HEK293 (cell line): ENCODE measurements at regions not wholly inside any gene's neighbourhood (a gene's known extent, or its start where the extent isn't known, plus 50 kb on each side); places are given as distances from the start of the nearest gene placed in this dataset.

Experiments used
- CTCF ChIP-seq: fragments of 450-650 bp; formaldehyde crosslinking; IDR thresholded peaks from 2 replicates; pipeline ENCODE4 v1.5.1; 2016; ENCODE audit warnings: missing biosample characterization, missing genetic modification characterization
- KLF9 ChIP-seq: fragments of 450-650 bp; formaldehyde crosslinking; IDR thresholded peaks from 2 replicates; pipeline ENCODE4 v1.5.1; 2016; ENCODE audit warnings: missing biosample characterization, missing genetic modification characterization, low read depth
- WT1 ChIP-seq: fragments of 450-650 bp; formaldehyde crosslinking; IDR thresholded peaks from 2 replicates; pipeline ENCODE4 v1.5.1; 2016; ENCODE audit warnings: missing biosample characterization, missing genetic modification characterization
- ZBTB21 ChIP-seq: fragments of 450-650 bp; formaldehyde crosslinking; IDR thresholded peaks from 2 replicates; pipeline ENCODE4 v1.5.1; 2017; ENCODE audit warnings: missing biosample characterization, missing genetic modification characterization
- ZNF114 ChIP-seq: fragments of 450-650 bp; formaldehyde crosslinking; IDR thresholded peaks from 2 replicates; pipeline ENCODE4 v1.5.0; 2017; ENCODE audit warnings: missing biosample characterization, missing genetic modification characterization
- ZNF239 ChIP-seq: fragments of 450-650 bp; formaldehyde crosslinking; IDR thresholded peaks from 2 replicates; pipeline ENCODE4 v1.5.1; 2016; ENCODE audit warnings: missing biosample characterization, missing genetic modification characterization
- ZNF24 ChIP-seq: fragments of 450-650 bp; formaldehyde crosslinking; IDR thresholded peaks from 2 replicates; pipeline ENCODE4 v1.5.1; 2016; ENCODE audit warnings: missing biosample characterization, missing genetic modification characterization
- ZNF391 ChIP-seq: fragments of 450-650 bp; formaldehyde crosslinking; IDR thresholded peaks from 2 replicates; pipeline ENCODE4 v1.5.1; 2016; ENCODE audit warnings: low read depth, missing biosample characterization, missing genetic modification characterization, borderline replicate concordance
- ZNF48 ChIP-seq: fragments of 450-650 bp; formaldehyde crosslinking; IDR thresholded peaks from 2 replicates; pipeline ENCODE4 v1.5.1; 2016; ENCODE audit warnings: missing biosample characterization, missing genetic modification characterization
- ZNF513 ChIP-seq: fragments of 450-650 bp; IDR thresholded peaks from 2 replicates; pipeline ENCODE4 v1.5.1; 2018; ENCODE audit warnings: missing biosample characterization, missing genetic modification characterization
- ZNF76 ChIP-seq: fragments of 450-650 bp; formaldehyde crosslinking; IDR thresholded peaks from 2 replicates; pipeline ENCODE4; 2016; ENCODE audit warnings: low read depth, missing biosample characterization, missing genetic modification characterization, borderline replicate concordance
- TF ChIP-seq, protein P1 (sequence below): fragments of 450-650 bp; formaldehyde crosslinking; IDR thresholded peaks from 2 replicates; pipeline ENCODE4 v1.5.1; 2016; ENCODE audit warnings: missing biosample characterization, missing genetic modification characterization, low read depth
- TF ChIP-seq, protein P2 (sequence below): fragments of 450-650 bp; formaldehyde crosslinking; IDR thresholded peaks from 2 replicates; pipeline ENCODE4 v1.5.1; 2016; ENCODE audit warnings: missing biosample characterization, missing genetic modification characterization

DNA sequence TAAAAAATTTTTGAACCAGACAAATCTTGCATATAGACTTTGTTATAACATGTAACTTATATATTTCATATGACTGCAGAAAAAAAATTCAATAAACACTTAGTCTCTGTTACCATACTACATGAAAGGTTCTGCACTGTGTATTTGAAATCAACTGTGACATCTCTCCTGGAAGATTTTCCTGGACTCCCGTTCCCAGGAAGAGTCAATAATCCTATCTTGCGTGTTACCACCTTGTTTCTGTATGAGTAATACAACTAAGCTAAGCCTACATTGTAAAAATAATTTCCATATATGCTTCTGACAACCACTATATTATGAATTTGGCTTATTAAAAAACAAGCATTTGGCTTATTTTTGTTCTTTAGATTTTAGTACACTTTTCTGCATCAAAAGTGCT lies 665.6 kb upstream of the SOX9 start:
- TF ChIP-seq, protein P1, sequence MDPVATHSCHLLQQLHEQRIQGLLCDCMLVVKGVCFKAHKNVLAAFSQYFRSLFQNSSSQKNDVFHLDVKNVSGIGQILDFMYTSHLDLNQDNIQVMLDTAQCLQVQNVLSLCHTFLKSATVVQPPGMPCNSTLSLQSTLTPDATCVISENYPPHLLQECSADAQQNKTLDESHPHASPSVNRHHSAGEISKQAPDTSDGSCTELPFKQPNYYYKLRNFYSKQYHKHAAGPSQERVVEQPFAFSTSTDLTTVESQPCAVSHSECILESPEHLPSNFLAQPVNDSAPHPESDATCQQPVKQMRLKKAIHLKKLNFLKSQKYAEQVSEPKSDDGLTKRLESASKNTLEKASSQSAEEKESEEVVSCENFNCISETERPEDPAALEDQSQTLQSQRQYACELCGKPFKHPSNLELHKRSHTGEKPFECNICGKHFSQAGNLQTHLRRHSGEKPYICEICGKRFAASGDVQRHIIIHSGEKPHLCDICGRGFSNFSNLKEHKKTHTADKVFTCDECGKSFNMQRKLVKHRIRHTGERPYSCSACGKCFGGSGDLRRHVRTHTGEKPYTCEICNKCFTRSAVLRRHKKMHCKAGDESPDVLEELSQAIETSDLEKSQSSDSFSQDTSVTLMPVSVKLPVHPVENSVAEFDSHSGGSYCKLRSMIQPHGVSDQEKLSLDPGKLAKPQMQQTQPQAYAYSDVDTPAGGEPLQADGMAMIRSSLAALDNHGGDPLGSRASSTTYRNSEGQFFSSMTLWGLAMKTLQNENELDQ (tag by site-specific recombination): no peak
- TF ChIP-seq, protein P2, sequence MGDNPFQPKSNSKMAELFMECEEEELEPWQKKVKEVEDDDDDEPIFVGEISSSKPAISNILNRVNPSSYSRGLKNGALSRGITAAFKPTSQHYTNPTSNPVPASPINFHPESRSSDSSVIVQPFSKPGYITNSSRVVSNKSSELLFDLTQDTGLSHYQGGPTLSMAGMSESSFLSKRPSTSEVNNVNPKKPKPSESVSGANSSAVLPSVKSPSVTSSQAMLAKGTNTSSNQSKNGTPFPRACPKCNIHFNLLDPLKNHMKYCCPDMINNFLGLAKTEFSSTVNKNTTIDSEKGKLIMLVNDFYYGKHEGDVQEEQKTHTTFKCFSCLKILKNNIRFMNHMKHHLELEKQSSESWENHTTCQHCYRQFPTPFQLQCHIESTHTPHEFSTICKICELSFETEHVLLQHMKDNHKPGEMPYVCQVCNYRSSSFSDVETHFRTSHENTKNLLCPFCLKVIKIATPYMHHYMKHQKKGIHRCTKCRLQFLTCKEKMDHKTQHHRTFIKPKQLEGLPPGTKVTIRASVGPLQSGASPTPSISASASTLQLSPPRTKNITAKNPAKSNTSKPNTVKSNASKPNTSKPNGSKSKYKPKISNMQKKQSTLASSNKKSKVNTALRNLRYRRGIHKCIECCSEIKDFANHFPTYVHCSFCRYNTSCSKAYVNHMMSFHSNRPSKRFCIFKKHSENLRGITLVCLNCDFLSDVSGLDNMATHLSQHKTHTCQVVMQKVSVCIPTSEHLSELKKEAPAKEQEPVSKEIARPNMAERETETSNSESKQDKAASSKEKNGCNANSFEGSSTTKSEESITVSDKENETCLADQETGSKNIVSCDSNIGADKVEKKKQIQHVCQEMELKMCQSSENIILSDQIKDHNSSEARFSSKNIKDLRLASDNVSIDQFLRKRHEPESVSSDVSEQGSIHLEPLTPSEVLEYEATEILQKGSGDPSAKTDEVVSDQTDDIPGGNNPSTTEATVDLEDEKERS (tag by site-specific recombination): no peak
- no peak for TF ChIP-seq ZNF24 (tag by site-specific recombination)
- no peak for TF ChIP-seq CTCF (tag by site-specific recombination)
- no peak for TF ChIP-seq KLF9 (tag by site-specific recombination)
- TF ChIP-seq ZNF391: no peak
- TF ChIP-seq WT1 (tag by site-specific recombination): no peak
- TF ChIP-seq ZNF239 (tag by site-specific recombination): no peak
- TF ChIP-seq ZNF76 (tag by site-specific recombination): no peak
- TF ChIP-seq ZNF114 (tag by site-specific recombination): no peak
- no peak for TF ChIP-seq ZBTB21
- TF ChIP-seq ZNF48 (tag by site-specific recombination): no peak
- TF ChIP-seq ZNF513 (tag by site-specific recombination): no peak
